HG02938 (cell line): ENCODE measurements at regions not wholly inside any gene's neighbourhood (a gene's known extent, or its start where the extent isn't known, plus 50 kb on each side); places are given as distances from the start of the nearest gene placed in this dataset.
"Not testable (repeated sequence)": the region's sequence is repeated elsewhere in the genome, so short reads cannot be mapped to it uniquely, and the experiment has no call there.

Experiments
- ATAC-seq: cut with Tn5 transposase; IDR thresholded peaks from one replicate; pipeline ENCODE4 v1.9.1; 2021; ENCODE audit warnings: mild to moderate bottlenecking, moderate library complexity; ENCODE audit not compliant: unreplicated experiment

DNA sequence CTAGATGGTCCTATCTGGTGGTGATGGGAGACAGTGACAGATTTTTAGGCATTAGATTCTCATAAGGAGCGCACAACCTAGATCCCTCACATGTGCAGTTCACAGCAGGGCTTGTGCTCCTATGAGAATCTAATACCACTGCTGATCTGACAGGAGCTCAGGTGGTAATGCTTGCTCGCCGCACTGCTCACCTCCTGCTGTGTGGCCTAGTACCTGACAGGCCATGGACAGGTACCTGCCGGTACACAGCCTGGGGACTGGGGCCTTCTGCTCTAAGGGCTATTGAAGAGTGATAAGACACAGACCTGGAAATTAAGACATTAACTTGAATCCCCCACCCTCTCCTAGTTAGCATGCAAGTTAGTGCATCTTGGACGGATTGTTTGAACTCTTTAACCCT, 64.4 kb downstream of the KLRB1 start:
- not testable (repeated sequence) for ATAC-seq

DNA sequence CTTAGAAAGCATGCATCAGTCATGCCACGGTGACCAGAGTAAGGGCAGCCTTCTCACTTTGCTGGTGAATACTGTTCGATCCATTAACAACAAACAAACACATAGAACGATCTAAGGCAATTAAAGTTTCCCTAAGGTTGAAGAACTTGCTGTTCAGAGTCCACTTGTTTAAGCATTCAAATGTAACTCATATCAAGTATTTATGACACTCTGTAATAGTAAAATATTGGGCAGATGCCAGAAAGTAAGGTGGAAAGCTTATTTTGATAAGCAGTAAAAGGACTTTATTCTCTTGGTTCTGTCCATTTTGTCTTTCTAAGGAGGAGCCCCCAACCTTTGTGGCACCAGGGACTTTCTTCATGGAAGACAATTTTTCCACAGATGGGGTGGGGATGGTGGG, 64.9 kb downstream of the KLRB1 start:
- ATAC-seq = not testable (repeated sequence)

DNA sequence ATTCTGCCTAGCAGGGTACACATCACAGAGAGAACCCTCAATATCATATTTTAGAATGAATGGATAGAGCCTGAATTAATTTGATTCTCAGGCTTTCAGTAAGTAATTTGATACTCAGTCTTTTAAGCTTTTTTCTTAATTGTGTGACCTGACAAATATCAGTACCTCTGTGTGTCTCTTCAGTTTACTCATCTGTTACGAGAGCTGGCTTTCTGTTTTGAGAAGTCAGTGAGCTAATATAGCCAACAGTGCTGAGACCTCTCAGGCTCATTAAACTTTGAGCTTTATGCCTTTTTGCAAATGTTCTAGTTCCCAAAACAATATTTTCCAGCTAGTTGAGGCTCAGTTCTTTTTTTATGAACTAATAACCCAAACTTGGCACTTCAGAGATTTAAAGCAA, 91.8 kb downstream of the KLRB1 start:
- ATAC-seq = not testable (repeated sequence)

DNA sequence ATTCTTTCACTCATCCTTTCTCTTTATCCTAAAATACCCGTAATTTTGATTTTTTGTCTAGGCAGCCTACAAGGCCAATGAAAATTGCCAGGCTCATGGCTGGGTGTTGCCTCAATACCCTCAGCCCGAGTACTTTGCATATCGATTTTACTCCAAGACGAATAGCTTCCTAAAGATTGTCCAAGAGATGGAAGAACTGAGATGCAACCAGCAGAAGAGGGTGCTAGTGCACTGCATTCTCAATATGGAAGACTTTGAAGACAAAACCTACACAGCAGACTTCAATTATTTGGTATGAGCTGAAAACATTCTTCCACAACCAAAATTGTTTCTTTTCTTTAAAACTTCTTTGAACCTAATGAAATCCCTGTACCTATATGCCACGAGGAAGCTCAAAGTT, 95.0 kb downstream of the KLRB1 start:
- ATAC-seq = not testable (repeated sequence)

DNA sequence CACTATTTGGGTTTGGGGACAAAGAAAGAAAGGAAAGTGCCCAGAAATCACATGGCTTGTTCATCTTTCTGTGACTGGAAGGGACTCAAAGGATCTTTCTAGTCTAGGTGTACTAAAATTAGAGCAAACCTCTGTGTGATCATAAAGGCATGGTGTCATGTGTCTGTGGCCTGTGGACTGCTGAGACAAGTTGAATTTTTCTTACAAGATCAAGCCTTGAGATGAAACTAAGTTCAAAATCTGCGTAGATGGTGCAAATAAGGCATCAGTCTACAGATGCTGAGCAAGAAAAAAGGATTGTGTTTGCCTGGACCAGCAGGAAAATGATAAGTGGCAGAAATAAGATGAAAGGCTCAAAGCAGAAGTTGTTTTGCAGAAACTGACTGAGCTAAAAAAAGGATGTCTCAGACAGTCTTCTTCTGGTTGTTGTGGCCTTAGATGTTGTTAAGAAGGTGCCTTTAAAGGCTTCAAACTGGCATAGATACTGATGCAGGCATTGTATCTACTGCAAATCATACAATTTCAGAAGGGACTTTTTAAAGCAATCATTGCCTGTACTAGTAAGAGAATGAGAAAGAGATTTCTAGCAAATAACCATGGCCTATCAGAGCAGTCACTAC, 97.2 kb downstream of the KLRB1 start:
- not testable (repeated sequence) for ATAC-seq

DNA sequence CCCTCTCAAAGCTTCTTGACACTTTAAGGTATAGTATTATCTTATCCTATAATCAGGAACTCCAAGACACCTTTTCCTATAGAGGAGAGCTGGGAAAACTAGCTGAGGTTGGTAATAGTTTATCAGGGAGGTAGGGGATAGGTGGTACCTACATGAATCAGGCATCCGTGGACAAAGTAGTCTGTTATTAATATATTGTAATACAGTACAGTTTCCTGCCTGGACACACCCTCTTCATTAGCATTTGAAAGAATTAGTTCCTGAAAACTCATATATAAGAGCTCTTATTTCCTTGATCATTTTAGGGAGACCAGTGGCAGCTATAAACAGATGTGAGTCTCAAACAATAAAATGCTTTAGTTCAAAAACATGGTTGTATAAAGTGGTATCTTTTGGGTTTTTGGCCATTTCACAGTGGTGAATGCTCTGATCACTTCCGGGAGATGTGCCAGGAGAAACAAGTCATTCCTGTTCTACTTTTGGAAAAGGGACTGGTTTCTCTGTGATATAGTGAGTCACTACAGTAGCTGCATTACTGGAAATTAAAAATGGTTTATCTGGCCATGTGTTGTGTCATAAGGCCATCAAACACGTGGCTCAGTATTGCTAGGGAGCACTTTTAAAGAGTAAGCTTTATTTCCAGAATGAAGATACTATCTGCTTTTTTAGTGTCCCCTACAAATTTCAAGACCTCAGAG, 98.1 kb downstream of the KLRB1 start:
- ATAC-seq = no peak

DNA sequence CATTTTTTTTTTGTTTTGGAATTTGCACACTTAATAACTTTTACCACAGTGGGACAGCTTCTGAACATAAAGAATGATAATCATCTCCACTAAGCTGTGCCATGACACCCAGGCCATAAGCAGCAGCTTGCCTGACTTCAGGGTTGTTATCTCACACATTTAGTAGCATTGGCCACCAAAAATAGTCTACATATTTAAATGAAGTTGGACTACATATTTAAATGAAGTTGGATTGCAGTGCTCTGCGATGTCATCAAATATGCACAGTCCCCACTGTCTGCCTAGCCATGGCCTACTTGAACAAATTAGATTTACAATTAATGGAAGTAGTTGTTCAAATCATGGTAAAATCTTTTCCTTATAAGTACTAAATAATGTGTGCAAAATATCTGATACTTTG, 101.0 kb downstream of the KLRB1 start:
- ATAC-seq = no peak

DNA sequence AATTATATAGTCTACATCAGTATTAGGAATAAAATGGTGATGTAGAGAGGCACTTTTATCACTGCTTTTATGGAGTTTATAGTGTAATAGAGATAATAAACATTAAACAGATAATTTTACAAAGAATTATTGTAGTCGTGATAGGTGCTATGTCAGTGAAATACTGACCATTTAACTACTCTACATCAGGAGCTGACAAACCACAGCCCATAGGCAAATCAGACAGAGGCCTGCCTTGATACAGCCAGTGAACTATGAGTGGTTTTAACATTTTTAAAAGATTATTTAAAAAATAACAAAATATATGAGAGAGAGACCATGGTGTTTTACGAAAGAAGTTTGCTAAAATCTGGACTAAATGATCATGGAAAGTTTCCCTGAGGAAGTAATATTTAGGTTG, 104.3 kb downstream of the KLRB1 start:
- ATAC-seq = not testable (repeated sequence)

DNA sequence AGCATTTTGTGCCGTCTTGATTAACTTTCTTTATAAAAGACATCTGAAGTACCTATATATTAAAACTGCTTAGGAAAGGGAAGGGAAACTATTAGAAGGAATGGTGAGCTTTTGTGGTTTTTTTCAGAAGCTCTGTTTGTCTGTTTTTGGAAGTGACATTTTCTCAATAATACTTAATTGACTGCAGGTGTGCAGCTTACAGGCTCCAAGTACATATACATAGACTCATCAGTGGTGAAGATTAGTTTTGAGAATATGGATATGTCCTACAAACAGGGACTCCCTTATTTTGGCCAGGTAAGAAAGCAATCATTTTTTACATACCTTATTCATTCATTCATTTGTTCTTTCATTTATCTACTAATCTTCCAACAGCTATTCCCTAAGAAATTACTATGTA, 104.9 kb downstream of the KLRB1 start:
- ATAC-seq = not testable (repeated sequence)

DNA sequence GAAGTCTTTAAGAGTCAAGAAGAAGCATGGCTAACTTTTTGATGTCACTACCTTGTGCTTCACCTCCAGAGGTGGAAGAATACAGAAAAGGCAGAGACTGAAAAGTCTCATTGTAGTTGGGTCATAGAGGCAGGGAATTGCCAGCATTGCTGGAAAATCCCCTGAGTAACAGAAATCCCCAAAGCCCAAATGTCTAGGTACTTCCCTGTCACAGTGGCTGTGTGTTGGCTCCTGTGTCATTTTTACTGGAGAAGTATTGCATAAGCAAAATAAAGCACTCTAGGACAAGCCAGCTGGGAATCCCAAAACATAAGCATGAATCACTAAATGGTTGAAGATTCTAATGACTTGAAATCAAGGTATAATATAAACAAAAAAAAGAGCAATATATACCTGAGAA, 114.4 kb downstream of the KLRB1 start:
- ATAC-seq = not testable (repeated sequence)

DNA sequence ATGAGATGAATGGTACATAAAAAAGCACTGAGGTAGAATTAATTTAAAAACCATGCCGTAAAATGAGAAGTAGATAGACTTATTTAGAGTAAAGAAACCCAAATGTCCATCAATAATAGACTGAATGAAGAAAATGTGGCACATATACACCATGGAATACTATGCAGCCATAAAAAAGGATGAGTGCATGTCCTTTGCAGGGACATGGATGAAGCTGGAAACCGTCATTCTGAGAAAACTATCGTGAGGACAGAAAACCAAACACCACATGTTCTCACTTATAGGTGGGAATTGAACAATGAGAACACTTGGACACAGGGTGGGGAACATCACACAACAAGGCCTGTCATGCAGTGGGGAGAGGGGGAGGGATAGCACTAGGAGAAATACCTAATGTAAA, 126.4 kb downstream of the KLRB1 start:
- ATAC-seq = not testable (repeated sequence)

DNA sequence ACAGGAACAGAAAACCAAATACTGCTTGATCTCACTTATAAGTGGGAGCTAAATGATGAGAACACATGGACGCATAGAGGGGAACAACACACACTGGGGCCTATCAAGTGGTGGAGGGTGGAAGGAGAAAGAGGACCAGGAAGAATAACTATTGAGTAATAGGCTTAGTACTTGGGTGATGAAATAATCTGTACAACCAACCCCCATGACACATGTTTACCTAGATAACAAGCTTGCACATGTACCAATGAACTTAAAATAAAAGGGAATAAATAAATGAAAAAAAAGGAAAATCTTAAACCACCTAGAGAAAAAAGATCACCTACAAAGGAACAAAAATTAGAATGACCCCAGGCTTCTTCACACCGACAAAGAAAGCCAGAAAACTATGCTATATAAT, 133.5 kb downstream of the KLRB1 start:
- not testable (repeated sequence) for ATAC-seq

DNA sequence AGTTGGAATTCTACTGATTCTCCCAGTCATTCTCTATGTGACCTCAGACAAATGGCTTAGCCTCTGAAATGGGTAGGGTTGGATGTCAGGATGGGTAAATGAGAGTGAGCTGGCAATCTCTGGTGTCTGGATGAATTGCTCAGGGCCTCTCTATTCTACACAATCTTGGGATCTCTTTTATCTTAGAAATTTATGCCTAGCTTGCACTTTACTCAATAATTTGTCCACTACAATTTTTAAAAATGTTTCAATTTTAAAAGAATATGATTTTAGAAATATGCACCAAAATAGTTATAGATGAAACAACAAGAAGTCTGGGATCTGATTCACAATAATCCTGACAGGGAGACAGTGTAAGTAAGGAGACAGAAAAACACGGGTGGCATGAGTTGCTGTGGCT, 134.1 kb downstream of the KLRB1 start:
- not testable (repeated sequence) for ATAC-seq

DNA sequence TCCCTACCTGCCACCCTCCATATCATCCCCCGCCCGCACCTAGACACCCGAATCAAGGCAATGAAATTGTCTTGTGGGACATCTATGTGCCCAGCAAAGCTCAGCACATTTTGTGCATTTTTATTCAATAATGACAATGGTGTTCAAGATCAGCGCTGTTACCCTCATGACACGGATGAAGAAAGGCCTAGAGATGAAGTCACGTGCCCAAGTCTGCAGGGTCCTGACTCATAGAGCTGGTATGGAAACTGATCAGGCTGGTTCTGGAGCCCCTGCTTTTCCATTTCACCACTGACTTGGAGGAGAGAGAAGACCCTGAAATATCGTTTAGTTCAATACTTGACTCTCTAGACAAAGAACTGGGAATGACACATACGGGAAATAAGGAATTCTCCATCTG, 136.2 kb downstream of the KLRB1 start:
- not testable (repeated sequence) for ATAC-seq

DNA sequence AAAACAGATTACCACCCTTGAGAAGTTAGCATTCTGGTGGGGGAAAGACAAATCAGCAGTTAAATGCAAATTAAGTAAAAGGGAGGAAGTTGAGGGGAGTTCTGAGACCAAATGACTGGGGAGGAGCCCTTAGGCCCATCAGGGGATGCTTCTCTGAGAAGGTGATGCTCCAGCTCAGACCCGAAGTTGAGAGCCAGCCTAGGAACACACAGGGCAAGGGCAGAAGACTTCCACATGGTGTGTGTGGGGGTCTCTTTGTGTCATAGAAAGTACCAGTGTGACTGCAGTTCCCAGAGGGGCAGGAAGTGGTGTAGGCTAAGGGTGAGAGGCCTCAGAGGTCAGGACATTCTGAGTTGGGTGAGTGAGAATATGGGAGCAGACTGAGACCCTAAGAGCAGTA, 137.3 kb downstream of the KLRB1 start:
- not testable (repeated sequence) for ATAC-seq

DNA sequence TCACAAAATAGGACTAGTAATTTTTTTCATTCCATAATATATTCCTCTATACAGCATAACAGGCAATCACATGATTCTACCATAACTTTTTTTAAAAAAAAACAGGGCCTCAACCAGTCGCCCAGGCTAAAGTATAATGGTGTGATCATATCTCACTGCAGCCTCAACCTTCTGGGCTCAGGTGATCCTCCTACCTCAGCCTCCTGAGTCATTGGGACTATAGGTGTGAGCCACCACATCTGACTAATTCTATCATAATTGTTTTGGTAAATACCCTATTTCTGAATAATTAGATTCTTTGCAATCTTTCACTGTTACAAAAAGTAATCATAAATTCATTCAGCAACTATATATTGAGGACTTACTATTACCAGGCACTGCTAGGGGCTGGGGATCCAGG, 137.8 kb downstream of the KLRB1 start:
- not testable (repeated sequence) for ATAC-seq

DNA sequence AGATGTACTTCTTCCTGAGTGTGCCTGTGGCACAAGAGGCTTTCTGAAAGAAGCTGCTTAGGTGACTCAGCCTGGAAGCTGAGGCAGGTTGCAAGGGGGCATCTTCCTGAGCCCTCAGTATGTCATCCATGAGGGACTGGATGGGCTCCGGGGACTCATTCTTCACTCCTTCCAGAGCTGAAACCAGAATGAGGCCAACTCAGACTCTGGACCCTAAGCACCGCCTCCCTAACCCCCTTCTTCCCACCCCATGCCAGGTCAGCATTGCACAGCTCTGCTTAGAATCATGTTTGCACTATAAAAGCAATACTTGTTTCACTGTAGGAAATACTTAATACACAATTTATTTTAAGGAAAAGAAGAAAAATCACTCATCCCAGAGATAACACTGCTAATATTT, 138.3 kb downstream of the KLRB1 start:
- ATAC-seq = not testable (repeated sequence)

DNA sequence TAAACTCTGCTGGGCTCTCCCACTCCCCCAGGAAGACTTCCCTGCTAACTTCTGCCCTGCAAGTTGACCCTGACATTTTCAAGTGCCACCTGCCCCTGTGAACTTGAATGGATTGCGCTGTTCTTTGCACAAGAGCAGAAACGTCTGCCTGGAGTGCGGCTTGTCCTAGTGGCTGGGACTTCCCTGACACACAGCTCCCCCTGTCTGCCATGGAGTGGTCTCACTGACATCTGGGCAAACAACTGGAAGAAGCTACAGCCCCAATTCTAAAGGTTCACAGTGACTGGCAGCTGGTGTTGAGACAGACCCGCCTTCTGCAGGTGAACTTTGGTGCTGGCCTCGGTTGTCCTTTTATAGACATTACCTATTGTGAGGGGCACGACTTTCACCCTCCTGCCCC, 138.7 kb downstream of the KLRB1 start:
- ATAC-seq = not testable (repeated sequence)

DNA sequence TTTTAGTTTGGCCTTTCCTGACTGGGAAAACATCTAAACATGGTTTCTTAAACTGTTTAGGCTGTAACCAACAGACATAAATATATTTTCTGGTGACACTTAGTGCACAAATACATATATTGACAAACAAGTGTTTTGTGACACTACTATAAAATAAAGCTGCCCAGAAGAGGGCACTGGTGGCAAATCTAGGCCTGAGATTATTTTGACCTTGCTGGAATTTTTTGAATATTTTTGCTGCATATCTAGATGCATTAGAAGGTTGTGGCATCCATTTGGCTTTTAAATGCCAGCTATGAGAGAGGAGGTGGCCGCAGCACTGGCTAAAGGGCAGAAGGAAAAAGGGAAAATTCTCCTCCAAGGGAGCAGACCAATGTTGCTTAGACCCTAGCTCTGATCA, 139.6 kb downstream of the KLRB1 start:
- not testable (repeated sequence) for ATAC-seq

DNA sequence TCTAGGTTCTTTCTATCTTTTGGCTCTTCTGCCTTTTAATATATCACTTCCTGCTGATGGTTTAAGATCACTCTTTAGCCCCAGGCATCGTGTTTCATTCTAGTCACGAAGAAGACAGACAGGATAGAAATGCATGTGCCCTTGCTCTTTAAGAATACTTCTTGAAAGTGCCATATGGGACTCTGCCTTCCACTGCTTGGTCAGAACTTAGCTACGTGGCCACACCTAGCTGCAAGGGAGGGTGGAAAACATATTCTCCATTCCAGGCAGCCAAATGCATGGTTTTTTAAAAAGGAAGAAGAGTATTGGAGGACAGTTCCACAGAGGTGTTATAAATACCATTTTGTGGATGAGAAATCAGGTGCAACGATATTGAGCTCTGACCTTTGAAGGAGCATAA, 143.3 kb downstream of the KLRB1 start:
- ATAC-seq = no peak

DNA sequence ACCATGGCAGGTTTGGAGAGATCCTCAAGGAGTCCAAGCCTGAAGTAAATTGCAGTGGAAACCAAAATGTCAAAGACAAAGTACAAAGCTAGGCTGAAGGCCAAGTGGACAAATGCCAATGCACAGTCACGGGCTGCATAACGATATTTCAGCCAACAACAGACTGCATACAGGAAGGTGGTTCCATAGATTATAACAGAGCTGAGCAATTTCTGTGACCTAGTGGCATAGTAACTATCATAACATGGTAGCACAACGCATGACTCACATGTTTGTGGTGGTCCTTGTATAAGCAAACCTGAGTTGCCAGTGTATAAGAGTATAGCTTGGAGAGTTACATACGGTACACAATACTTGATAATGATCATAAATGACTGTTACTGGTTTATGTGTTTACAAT, 152.2 kb downstream of the KLRB1 start:
- ATAC-seq = not testable (repeated sequence)

DNA sequence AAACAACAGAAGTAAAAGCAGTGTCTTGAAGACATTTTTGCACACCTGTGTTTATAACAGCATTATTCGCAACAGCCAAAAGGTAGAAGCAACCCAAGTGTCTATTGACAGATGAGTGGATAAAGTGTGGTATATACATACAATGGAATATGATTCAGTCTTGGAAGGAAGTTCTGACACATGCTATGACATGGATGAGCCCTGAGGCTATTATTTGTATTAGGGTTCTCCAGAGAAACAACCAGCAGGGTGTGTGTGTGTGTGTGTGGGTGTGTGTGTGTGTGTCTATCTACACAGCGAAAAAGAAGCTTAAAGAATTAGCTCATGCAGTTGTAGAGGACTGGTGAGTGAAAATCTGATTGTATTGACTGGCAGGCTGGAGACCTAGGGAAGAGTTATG, 153.7 kb downstream of the KLRB1 start:
- not testable (repeated sequence) for ATAC-seq

DNA sequence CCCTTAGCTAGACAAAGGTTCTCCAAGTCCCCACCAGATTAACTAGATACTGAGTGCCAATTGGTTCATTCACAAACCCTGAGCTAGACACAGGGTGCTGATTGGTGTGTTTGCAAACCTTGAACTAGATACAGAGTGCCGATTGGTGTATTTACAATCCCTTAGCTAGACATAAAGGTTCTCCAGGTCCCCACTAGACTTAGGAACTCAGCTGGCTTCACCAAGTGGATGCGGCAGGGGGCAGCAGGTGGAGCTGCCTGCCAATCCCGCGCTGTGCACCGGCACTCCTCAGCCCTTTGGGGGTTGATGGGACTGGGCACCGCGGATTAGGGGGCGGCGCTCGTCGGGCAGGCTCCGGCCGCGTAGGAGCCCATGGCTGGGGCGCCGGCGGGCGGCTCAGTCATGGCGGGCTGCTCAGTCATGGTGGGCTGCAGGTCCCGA, 157.6 kb downstream of the KLRB1 start:
- not testable (repeated sequence) for ATAC-seq
